GM21717 (cell line): ENCODE measurements at regions not wholly inside any gene's neighbourhood (a gene's known extent, or its start where the extent isn't known, plus 50 kb on each side); places are given as distances from the start of the nearest gene placed in this dataset.
"Not testable (repeated sequence)": the region's sequence is repeated elsewhere in the genome, so short reads cannot be mapped to it uniquely, and the experiment has no call there.

Source experiments
- ATAC-seq: cut with Tn5 transposase; IDR thresholded peaks from one replicate; pipeline ENCODE4 v1.9.1; 2021; ENCODE audit warnings: mild to moderate bottlenecking, moderate library complexity; ENCODE audit not compliant: unreplicated experiment

GRCh38 chr5:83001796-83002381, 75.3 kb downstream of the TMEM167A start:
- no peak for ATAC-seq

- no peak for ATAC-seq
Observed at GRCh38 chr5:83000922-83001321, 76.3 kb downstream of the TMEM167A start.

GRCh38 chr5:83000428-83000827, 76.8 kb downstream of the TMEM167A start:
- ATAC-seq = no peak

GRCh38 chr5:82993416-82993815, 83.8 kb downstream of the TMEM167A start:
- ATAC-seq = no peak

GRCh38 chr5:82992646-82993045, 84.5 kb downstream of the TMEM167A start:
- no peak for ATAC-seq

- ATAC-seq = no peak
Observed at GRCh38 chr5:82991678-82992323, 85.4 kb downstream of the TMEM167A start.

GRCh38 chr5:82991059-82991458, 86.1 kb downstream of the TMEM167A start:
- ATAC-seq = no peak

- ATAC-seq = no peak
Observed at GRCh38 chr5:82987188-82987587, 90.0 kb downstream of the TMEM167A start.

GRCh38 chr5:82986404-82986803, 90.8 kb downstream of the TMEM167A start:
- ATAC-seq = no peak

GRCh38 chr5:82985763-82986162, 91.4 kb downstream of the TMEM167A start:
- no peak for ATAC-seq

- no peak for ATAC-seq
Observed at GRCh38 chr5:82984786-82985735, 92.1 kb downstream of the TMEM167A start.

GRCh38 chr5:82982846-82983245, 94.3 kb downstream of the TMEM167A start:
- no peak for ATAC-seq

- ATAC-seq = not testable (repeated sequence)
Observed at GRCh38 chr5:82976887-82977286, 100.3 kb downstream of the TMEM167A start.

GRCh38 chr5:82975812-82976211, 101.4 kb downstream of the TMEM167A start:
- no peak for ATAC-seq

GRCh38 chr5:82975396-82975795, 101.8 kb downstream of the TMEM167A start:
- ATAC-seq = no peak

GRCh38 chr5:82974346-82974745, 102.8 kb downstream of the TMEM167A start:
- not testable (repeated sequence) for ATAC-seq

GRCh38 chr5:82971901-82972300, 105.3 kb downstream of the TMEM167A start:
- ATAC-seq = no peak

GRCh38 chr5:82971034-82971806, 106.0 kb downstream of the TMEM167A start:
- not testable (repeated sequence) for ATAC-seq

- not testable (repeated sequence) for ATAC-seq
Observed at GRCh38 chr5:82969221-82969976, 107.8 kb downstream of the TMEM167A start.

- ATAC-seq = no peak
Observed at GRCh38 chr5:82967072-82967471, 110.1 kb downstream of the TMEM167A start.
